HCT116 (cell line): ENCODE measurements at regions not wholly inside any gene's neighbourhood (a gene's known extent, or its start where the extent isn't known, plus 50 kb on each side); places are given as distances from the start of the nearest gene placed in this dataset.

Source experiments
- ATAC-seq: fragments of 200-7000 bp; cut with Tn5 transposase; 2 replicates; pipeline ENCODE4 v1.9.1; 2020; ENCODE audit warnings: mild to moderate bottlenecking, moderate library complexity
- BruUV-seq: library from RNA; stranded (reverse); fragments of 400-500 nt; replicated peaks from 2 replicates; lab custom pipeline; 2021; lab: Mats Ljungman, UMichigan
- CTCF ChIA-PET: fragments of 300-600 bp; sonication (Branson Sonifier 250); formaldehyde crosslinking; loops from one replicate; lab custom pipeline; 2021; ENCODE audit warnings: antibody characterized with exemption; lab: Charles Lee
- POLR2A ChIA-PET: fragments of 300-600, 350-600 bp; sonication (Branson Sonifier 250); formaldehyde crosslinking; loops from one replicate; lab custom pipeline; 2021; ENCODE audit warnings: antibody characterized with exemption; lab: Charles Lee
- RAD21 ChIA-PET, 2 experiments: fragments of 300-600 bp; sonication (Branson Sonifier 250); formaldehyde crosslinking; loops; one replicate each; lab custom pipeline; 2023; ENCODE audit warnings: low total read pairs in 2 of 2; ENCODE audit not compliant: uncharacterized antibody in 2 of 2, unreplicated experiment in 2 of 2, low non-redundant PET in 1 of 2; lab: Charles Lee
- DNase-seq: peaks from one replicate; pipeline ENCODE4 v3.0.0-alpha.2; 2010; ENCODE audit warnings: low read depth, low spot score
- H2AFZ ChIP-seq: fragments of 200-600 bp; shearing (Covaris generic), sonication (generic); 2 replicates; pipeline ENCODE4 v1.6.1; 2017; ENCODE audit warnings: low read depth, mixed run types, mixed read lengths, antibody characterized with exemption, low read length; ENCODE audit not compliant: poor library complexity, severe bottlenecking
- H3K27ac ChIP-seq: 2 replicates; pipeline ENCODE4 v1.5.1; 2012; ENCODE audit warnings: low read depth, low read length
- H3K27me3 ChIP-seq: fragments of 200-600 bp; sonication (generic); 2 replicates; pipeline ENCODE4 v1.6.1; 2016; ENCODE audit warnings: mixed run types, low read length, mixed read lengths; ENCODE audit not compliant: insufficient read depth
- H3K36me3 ChIP-seq, 2 experiments: fragments of 200-500 bp in 1 of 2; fragments of 200-600 bp in 1 of 2; sonication (Bioruptor generic) in 1 of 2; sonication (generic) in 1 of 2; 2 replicates each; pipeline versions ENCODE4 v1.5.1 to v1.6.1; 2014 to 2016; ENCODE audit warnings: low read length in 2 of 2, inconsistent platforms in 1 of 2, mixed read lengths in 1 of 2, mixed run types in 1 of 2; ENCODE audit not compliant: insufficient read depth in 2 of 2, control insufficient read depth in 1 of 2
- H3K4me1 ChIP-seq, 2 experiments: fragments of 200-600 bp in 1 of 2; sonication (generic) in 1 of 2; 2 replicates each; pipeline versions ENCODE4 v1.5.1 to v1.6.1; 2012 to 2017; ENCODE audit warnings: low read length in 2 of 2, inconsistent platforms in 1 of 2, mild to moderate bottlenecking in 1 of 2, mixed read lengths in 1 of 2, mixed run types in 1 of 2, moderate library complexity in 1 of 2; ENCODE audit not compliant: insufficient read depth in 2 of 2, control insufficient read depth in 1 of 2
- H3K4me2 ChIP-seq: fragments of 200-600 bp; sonication (generic); 2 replicates; pipeline ENCODE4 v1.6.1; 2017; ENCODE audit warnings: mixed run types, low read length, mixed read lengths
- H3K4me3 ChIP-seq, 2 experiments: fragments of 200-600 bp in 1 of 2; sonication (generic) in 1 of 2; replicated peaks in 1 of 2; 2 replicates each; pipeline ENCODE4 v1.5.1; 2011 to 2016; ENCODE audit warnings: low read length in 2 of 2, control low read depth in 1 of 2, low read depth in 1 of 2, mild to moderate bottlenecking in 1 of 2, mixed read lengths in 1 of 2, mixed run types in 1 of 2
- H3K79me2 ChIP-seq: fragments of 200-600 bp; sonication (generic); 2 replicates; pipeline ENCODE4 v1.6.1; 2017; ENCODE audit warnings: mild to moderate bottlenecking, mixed run types, low read length, moderate library complexity, mixed read lengths; ENCODE audit not compliant: insufficient read depth
- H3K9ac ChIP-seq: fragments of 200-600 bp; sonication (generic); 2 replicates; pipeline ENCODE4 v1.6.1; 2016; ENCODE audit warnings: low read length, mixed read lengths
- H3K9me2 ChIP-seq: fragments of 200-600 bp; sonication (generic), shearing (Covaris generic); 2 replicates; pipeline ENCODE4 v1.6.1; 2017; ENCODE audit warnings: mixed run types, mild to moderate bottlenecking, moderate library complexity; ENCODE audit not compliant: insufficient read depth
- H3K9me3 ChIP-seq, 2 experiments: fragments of 200-500 bp in 1 of 2; fragments of 200-600 bp in 1 of 2; sonication (Bioruptor generic) in 1 of 2; sonication (generic) in 1 of 2; 2 replicates each; pipeline ENCODE4 v1.6.1; 2014 to 2017; ENCODE audit warnings: low read length in 2 of 2, mixed read lengths in 2 of 2, inconsistent platforms in 1 of 2, low read depth in 1 of 2, mild to moderate bottlenecking in 1 of 2, mixed run types in 1 of 2, moderate library complexity in 1 of 2; ENCODE audit not compliant: control insufficient read depth in 1 of 2, insufficient read depth in 1 of 2
- H4K20me1 ChIP-seq: fragments of 200-600 bp; sonication (generic), shearing (Covaris generic); 2 replicates; pipeline ENCODE4 v1.6.1; 2017; ENCODE audit warnings: mixed run types, mild to moderate bottlenecking, moderate library complexity; ENCODE audit not compliant: insufficient read depth
- ATF3 ChIP-seq: IDR thresholded peaks from 2 replicates; pipeline ENCODE4 v1.6.1; 2012
- CBX3 ChIP-seq: IDR thresholded peaks from 2 replicates; pipeline ENCODE4 v1.6.1; 2012; ENCODE audit warnings: low read depth
- CEBPB ChIP-seq: IDR thresholded peaks from 2 replicates; pipeline ENCODE4 v1.6.1; 2012; ENCODE audit warnings: low read depth
- ELF1 ChIP-seq: IDR thresholded peaks from 2 replicates; pipeline ENCODE4 v1.6.1; 2012; ENCODE audit warnings: low read depth, borderline replicate concordance
- EZH2 ChIP-seq: fragments of 200-600 bp; sonication (generic); IDR thresholded peaks from 2 replicates; pipeline ENCODE4 v1.6.1; 2017; ENCODE audit warnings: antibody characterized with exemption, mixed run types
- FOSL1 ChIP-seq: IDR thresholded peaks from 2 replicates; pipeline ENCODE4 v1.6.1; 2012; ENCODE audit warnings: low read depth
- JUND ChIP-seq: IDR thresholded peaks from 2 replicates; pipeline ENCODE4 v1.6.1; 2012
- MAX ChIP-seq: IDR thresholded peaks from 2 replicates; pipeline ENCODE4 v1.6.1; 2012
- POLR2A ChIP-seq: IDR thresholded peaks from 2 replicates; pipeline ENCODE4 v1.7.0; 2011; ENCODE audit warnings: borderline replicate concordance; ENCODE audit not compliant: insufficient read depth, insufficient read length; ENCODE audit errors: extremely low read depth
- POLR2AphosphoS5 ChIP-seq: IDR thresholded peaks from 2 replicates; pipeline ENCODE4 v1.6.1; 2011; ENCODE audit warnings: mild to moderate bottlenecking, low read depth, low read length, moderate library complexity
- SIN3A ChIP-seq: IDR thresholded peaks from 2 replicates; pipeline ENCODE4 v1.6.1; 2012; ENCODE audit warnings: low read depth
- SP1 ChIP-seq: IDR thresholded peaks from 2 replicates; pipeline ENCODE4 v1.6.1; 2012; ENCODE audit warnings: low read depth
- SRF ChIP-seq: IDR thresholded peaks from 2 replicates; pipeline ENCODE4 v1.6.1; 2012; ENCODE audit warnings: low read depth
- YY1 ChIP-seq: IDR thresholded peaks from 2 replicates; pipeline ENCODE4 v1.6.1; 2011; ENCODE audit warnings: low read length, low read depth, moderate library complexity, mild to moderate bottlenecking; ENCODE audit not compliant: insufficient replicate concordance; ENCODE audit errors: extremely low read depth
- ZFX ChIP-seq: fragments of 450-650 bp; IDR thresholded peaks from 2 replicates; pipeline ENCODE4 v1.6.1; 2017
- intact Hi-C: fragments of 100-400 bp; cut with micrococcal nuclease; formaldehyde crosslinking; loops from 2 replicates; pipeline ENCODE4 v1.10.0; 2022
- TF ChIP-seq, protein P1 (sequence below): IDR thresholded peaks from 2 replicates; pipeline ENCODE4 v1.6.1; 2012; ENCODE audit warnings: low read depth
- TF ChIP-seq, protein P2 (sequence below), 3 experiments: fragments of 200-600 bp in 1 of 3; sonication (generic) in 1 of 3; IDR thresholded peaks in 2 of 3; conservative IDR thresholded peaks in 1 of 3; 2 replicates each; pipeline ENCODE4 v1.5.1; 2012 to 2017; ENCODE audit warnings: low read depth in 2 of 3, low read length in 2 of 3, antibody characterized with exemption in 1 of 3, borderline replicate concordance in 1 of 3, control low read depth in 1 of 3, mild to moderate bottlenecking in 1 of 3, mixed read lengths in 1 of 3, mixed run types in 1 of 3, moderate library complexity in 1 of 3; ENCODE audit not compliant: insufficient read depth in 1 of 3

DNA sequence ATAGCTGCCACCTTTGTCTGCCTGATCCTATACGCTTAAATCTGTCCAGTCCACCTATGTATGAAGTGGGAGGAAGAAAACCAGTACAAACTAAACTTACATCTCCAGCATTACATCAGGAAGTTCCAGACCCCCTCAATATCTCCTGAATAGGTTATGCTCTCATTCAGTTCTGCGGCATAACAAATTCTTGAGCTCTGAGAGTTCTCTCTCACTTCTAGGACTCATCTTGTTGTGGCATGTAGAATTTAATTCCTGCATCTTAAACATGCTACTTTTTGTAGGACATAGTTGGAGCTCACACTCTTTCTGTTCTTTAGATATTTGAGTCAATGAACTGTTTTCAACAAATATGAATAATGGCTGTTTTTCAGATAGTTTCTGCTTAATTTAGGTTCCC, 662.5 kb downstream of the CDH11 start:
- ChIA-PET CTCF (no interaction called here), RAD21 (no interaction called here)
- H3K9me3 ChIP-seq = peaks cover 7 to 18% of the 10 kb centered on the region in 2 experiments; a peak in 2 of 4 replicates
- ATAC-seq (no peak), DNase-seq (no peak)
- H4K20me1 ChIP-seq = no peaks in the 10 kb centered on the region
- H3K79me2 ChIP-seq = no peaks in the 10 kb centered on the region
- no peak overlapping the region for H3K4me2 ChIP-seq
- H2AFZ ChIP-seq = no peak overlapping the region
- no peak overlapping the region for H3K27ac ChIP-seq
- no peaks in the 10 kb centered on the region for H3K9me2 ChIP-seq
- H3K4me1 ChIP-seq = no peaks in the 10 kb centered on the region
- H3K9ac ChIP-seq = no peak overlapping the region
- TF ChIP-seq SIN3A (no peak), POLR2AphosphoS5 (no peak), ZFX (no peak), ATF3 (no peak)
- TF ChIP-seq, protein P1, sequence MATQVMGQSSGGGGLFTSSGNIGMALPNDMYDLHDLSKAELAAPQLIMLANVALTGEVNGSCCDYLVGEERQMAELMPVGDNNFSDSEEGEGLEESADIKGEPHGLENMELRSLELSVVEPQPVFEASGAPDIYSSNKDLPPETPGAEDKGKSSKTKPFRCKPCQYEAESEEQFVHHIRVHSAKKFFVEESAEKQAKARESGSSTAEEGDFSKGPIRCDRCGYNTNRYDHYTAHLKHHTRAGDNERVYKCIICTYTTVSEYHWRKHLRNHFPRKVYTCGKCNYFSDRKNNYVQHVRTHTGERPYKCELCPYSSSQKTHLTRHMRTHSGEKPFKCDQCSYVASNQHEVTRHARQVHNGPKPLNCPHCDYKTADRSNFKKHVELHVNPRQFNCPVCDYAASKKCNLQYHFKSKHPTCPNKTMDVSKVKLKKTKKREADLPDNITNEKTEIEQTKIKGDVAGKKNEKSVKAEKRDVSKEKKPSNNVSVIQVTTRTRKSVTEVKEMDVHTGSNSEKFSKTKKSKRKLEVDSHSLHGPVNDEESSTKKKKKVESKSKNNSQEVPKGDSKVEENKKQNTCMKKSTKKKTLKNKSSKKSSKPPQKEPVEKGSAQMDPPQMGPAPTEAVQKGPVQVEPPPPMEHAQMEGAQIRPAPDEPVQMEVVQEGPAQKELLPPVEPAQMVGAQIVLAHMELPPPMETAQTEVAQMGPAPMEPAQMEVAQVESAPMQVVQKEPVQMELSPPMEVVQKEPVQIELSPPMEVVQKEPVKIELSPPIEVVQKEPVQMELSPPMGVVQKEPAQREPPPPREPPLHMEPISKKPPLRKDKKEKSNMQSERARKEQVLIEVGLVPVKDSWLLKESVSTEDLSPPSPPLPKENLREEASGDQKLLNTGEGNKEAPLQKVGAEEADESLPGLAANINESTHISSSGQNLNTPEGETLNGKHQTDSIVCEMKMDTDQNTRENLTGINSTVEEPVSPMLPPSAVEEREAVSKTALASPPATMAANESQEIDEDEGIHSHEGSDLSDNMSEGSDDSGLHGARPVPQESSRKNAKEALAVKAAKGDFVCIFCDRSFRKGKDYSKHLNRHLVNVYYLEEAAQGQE = no peak
- TF ChIP-seq, all 23 proteins: peak for 0
- POLR2A ChIA-PET = no interaction called here
- Histone ChIP-seq H3K4me3 (no peak overlapping the region), H3K36me3 (no peaks in the 10 kb centered on the region), H3K27me3 (no peaks in the 10 kb centered on the region)
- BruUV-seq = no TSS peak
- intact Hi-C loops = no loop called here

GRCh38 chr16:64455275-64455674, 666.6 kb downstream of the CDH11 start:
- intact Hi-C loops = no loop called here
- Histone ChIP-seq H4K20me1 (no peaks in the 10 kb centered on the region), H3K79me2 (no peaks in the 10 kb centered on the region), H3K9ac (no peak overlapping the region), H3K4me1 (no peaks in the 10 kb centered on the region), H3K4me2 (no peak overlapping the region), H2AFZ (no peak overlapping the region), H3K9me3 (peaks cover 14 to 16% of the 10 kb centered on the region in 2 experiments; a peak in 2 of 4 replicates), H3K36me3 (no peaks in the 10 kb centered on the region), H3K27ac (no peak overlapping the region), H3K9me2 (no peaks in the 10 kb centered on the region), H3K27me3 (no peaks in the 10 kb centered on the region), H3K4me3 (no peak overlapping the region)
- POLR2A ChIA-PET = no interaction called here
- CTCF ChIA-PET = no interaction called here
- RAD21 ChIA-PET = no interaction called here
- no TSS peak for BruUV-seq
- no peak for ATAC-seq
- DNase-seq = no peak
- TF ChIP-seq FOSL1 (no peak), POLR2A (no peak), CEBPB (no peak), ATF3 (no peak), MAX (no peak), YY1 (no peak), ELF1 (no peak), ZFX (no peak), SRF (no peak), POLR2AphosphoS5 (no peak), CBX3 (no peak), EZH2 (no peak), SP1 (no peak), JUND (no peak)
- TF ChIP-seq, protein P2, sequence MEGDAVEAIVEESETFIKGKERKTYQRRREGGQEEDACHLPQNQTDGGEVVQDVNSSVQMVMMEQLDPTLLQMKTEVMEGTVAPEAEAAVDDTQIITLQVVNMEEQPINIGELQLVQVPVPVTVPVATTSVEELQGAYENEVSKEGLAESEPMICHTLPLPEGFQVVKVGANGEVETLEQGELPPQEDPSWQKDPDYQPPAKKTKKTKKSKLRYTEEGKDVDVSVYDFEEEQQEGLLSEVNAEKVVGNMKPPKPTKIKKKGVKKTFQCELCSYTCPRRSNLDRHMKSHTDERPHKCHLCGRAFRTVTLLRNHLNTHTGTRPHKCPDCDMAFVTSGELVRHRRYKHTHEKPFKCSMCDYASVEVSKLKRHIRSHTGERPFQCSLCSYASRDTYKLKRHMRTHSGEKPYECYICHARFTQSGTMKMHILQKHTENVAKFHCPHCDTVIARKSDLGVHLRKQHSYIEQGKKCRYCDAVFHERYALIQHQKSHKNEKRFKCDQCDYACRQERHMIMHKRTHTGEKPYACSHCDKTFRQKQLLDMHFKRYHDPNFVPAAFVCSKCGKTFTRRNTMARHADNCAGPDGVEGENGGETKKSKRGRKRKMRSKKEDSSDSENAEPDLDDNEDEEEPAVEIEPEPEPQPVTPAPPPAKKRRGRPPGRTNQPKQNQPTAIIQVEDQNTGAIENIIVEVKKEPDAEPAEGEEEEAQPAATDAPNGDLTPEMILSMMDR (IDR thresholded peaks at IDR 0.05 in 2 of 3, conservative IDR thresholded peaks at IDR 0.05 in 1 of 3; ENCODE audit: borderline replicate concordance in 1 of 3, insufficient read depth in 1 of 3, low read depth in 2 of 3, low read length in 2 of 3) = no peak
